ENCODE measurements at regions not wholly inside any gene's neighbourhood (a gene's known extent, or its start where the extent isn't known, plus 50 kb on each side); places are given as distances from the start of the nearest gene placed in this dataset.

- no peak for DNase-seq (ENCODE audit: low read depth)
- H3K4me3 ChIP-seq (ENCODE audit: low read depth, low read length), result no peak overlapping the region
- TF ChIP-seq CTCF (conservative IDR thresholded peaks at IDR 0.05; ENCODE audit: low read depth, low read length), result no peak
These were observed 898.3 kb downstream of the VRK1 start for GRCh38 chr14:97695456-97695981.

GRCh38 chr14:97697772-97698171 lies 900.6 kb downstream of the VRK1 start:
- H3K4me3 ChIP-seq (ENCODE audit: low read depth, low read length), result no peak overlapping the region
- TF ChIP-seq CTCF (conservative IDR thresholded peaks at IDR 0.05; ENCODE audit: low read depth, low read length), result no peak
- no peak for DNase-seq (ENCODE audit: low read depth)

- TF ChIP-seq CTCF (conservative IDR thresholded peaks at IDR 0.05; ENCODE audit: low read depth, low read length), result no peak
- DNase-seq (ENCODE audit: low read depth), result no peak
- H3K4me3 ChIP-seq (ENCODE audit: low read depth, low read length), result no peak overlapping the region
These were observed 901.8 kb downstream of the VRK1 start for GRCh38 chr14:97699026-97699425.

GRCh38 chr14:97703006-97703760 lies 906.0 kb downstream of the VRK1 start:
- no peak for DNase-seq (ENCODE audit: low read depth)
- H3K4me3 ChIP-seq (ENCODE audit: low read depth, low read length), result no peak overlapping the region
- no peak for TF ChIP-seq CTCF (conservative IDR thresholded peaks at IDR 0.05; ENCODE audit: low read depth, low read length)

- TF ChIP-seq CTCF (conservative IDR thresholded peaks at IDR 0.05; ENCODE audit: low read depth, low read length), result no peak
- no peak for DNase-seq (ENCODE audit: low read depth)
- H3K4me3 ChIP-seq (ENCODE audit: low read depth, low read length), result no peak overlapping the region
These were observed 907.2 kb downstream of the VRK1 start for GRCh38 chr14:97704316-97704885.

- no peak overlapping the region for H3K4me3 ChIP-seq (ENCODE audit: low read depth, low read length)
- DNase-seq (ENCODE audit: low read depth), result no peak
- TF ChIP-seq CTCF (conservative IDR thresholded peaks at IDR 0.05; ENCODE audit: low read depth, low read length), result no peak
These were observed 907.9 kb downstream of the VRK1 start for GRCh38 chr14:97705107-97705506.

All from epithelial cell of proximal tubule (primary cell).